ENCODE measurements at regions not wholly inside any gene's neighbourhood (a gene's known extent, or its start where the extent isn't known, plus 50 kb on each side); places are given as distances from the start of the nearest gene placed in this dataset.

GRCh38 chr12:24302708-24303107 is 353.2 kb upstream of the SOX5 start:
- no peak for DNase-seq (ENCODE audit: low read depth in 2 of 2)

GRCh38 chr12:24297516-24297915 is 348.0 kb upstream of the SOX5 start:
- DNase-seq (ENCODE audit: low read depth in 2 of 2) = no peak

GRCh38 chr12:24293549-24293948 is 344.1 kb upstream of the SOX5 start:
- no peak for DNase-seq (ENCODE audit: low read depth in 2 of 2)

- no peak for DNase-seq (ENCODE audit: low read depth in 2 of 2)
These were observed 338.5 kb upstream of the SOX5 start for GRCh38 chr12:24287963-24288362.

GRCh38 chr12:24285448-24285847 is 336.0 kb upstream of the SOX5 start:
- no peak for DNase-seq (ENCODE audit: low read depth in 2 of 2)

- DNase-seq (ENCODE audit: low read depth in 2 of 2) = no peak
These were observed 331.9 kb upstream of the SOX5 start for GRCh38 chr12:24281341-24281740.

GRCh38 chr12:24280056-24280842 is 330.8 kb upstream of the SOX5 start:
- no peak for DNase-seq (ENCODE audit: low read depth in 2 of 2)

- no peak for DNase-seq (ENCODE audit: low read depth in 2 of 2)
These were observed 329.4 kb upstream of the SOX5 start for GRCh38 chr12:24278832-24279231.

- DNase-seq (ENCODE audit: low read depth in 2 of 2) = no peak
These were observed 321.5 kb upstream of the SOX5 start for GRCh38 chr12:24270965-24271364.

GRCh38 chr12:24270464-24270863 is 321.0 kb upstream of the SOX5 start:
- no peak for DNase-seq (ENCODE audit: low read depth in 2 of 2)

GRCh38 chr12:24268663-24269186 is 319.3 kb upstream of the SOX5 start:
- no peak for DNase-seq (ENCODE audit: low read depth in 2 of 2)

GRCh38 chr12:24266982-24267381 is 317.5 kb upstream of the SOX5 start:
- DNase-seq (ENCODE audit: low read depth in 2 of 2) = no peak

- DNase-seq (ENCODE audit: low read depth in 2 of 2) = no peak
These were observed 307.2 kb upstream of the SOX5 start for GRCh38 chr12:24256684-24257083.

GRCh38 chr12:24255920-24256665 is 306.6 kb upstream of the SOX5 start:
- DNase-seq (ENCODE audit: low read depth in 2 of 2) = no peak

- no peak for DNase-seq (ENCODE audit: low read depth in 2 of 2)
These were observed 303.1 kb upstream of the SOX5 start for GRCh38 chr12:24252602-24253001.

- DNase-seq (ENCODE audit: low read depth in 2 of 2) = no peak
These were observed 297.5 kb upstream of the SOX5 start for GRCh38 chr12:24246934-24247333.

GRCh38 chr12:24246376-24246775 is 296.9 kb upstream of the SOX5 start:
- no peak for DNase-seq (ENCODE audit: low read depth in 2 of 2)

- DNase-seq (ENCODE audit: low read depth in 2 of 2) = no peak
These were observed 295.3 kb upstream of the SOX5 start for GRCh38 chr12:24244801-24245200.

GRCh38 chr12:24244231-24244630 is 294.8 kb upstream of the SOX5 start:
- DNase-seq (ENCODE audit: low read depth in 2 of 2) = no peak

GRCh38 chr12:24240707-24241106 is 291.2 kb upstream of the SOX5 start:
- DNase-seq (ENCODE audit: low read depth in 2 of 2) = no peak

GRCh38 chr12:24233519-24234246 is 284.2 kb upstream of the SOX5 start:
- DNase-seq (ENCODE audit: low read depth in 2 of 2) = peak in 1 of 2 donors; percentile 2

GRCh38 chr12:24232531-24232930 is 283.1 kb upstream of the SOX5 start:
- DNase-seq (ENCODE audit: low read depth in 2 of 2) = no peak

Measured in dermis microvascular lymphatic vessel endothelial cell (primary cell).